SJCRH30 (cell line): ENCODE measurements at regions not wholly inside any gene's neighbourhood (a gene's known extent, or its start where the extent isn't known, plus 50 kb on each side); places are given as distances from the start of the nearest gene placed in this dataset.

ENCODE experiments used
- DNase-seq, 2 experiments: peaks; one replicate each; pipeline ENCODE4 v3.0.0-alpha.2; 2015 to 2020
- H3K27ac ChIP-seq: fragments of 250-450 bp; sonication (Bioruptor Pico); 2 replicates; pipeline ENCODE4 v1.5.1; 2020; ENCODE audit warnings: mild to moderate bottlenecking, moderate library complexity
- H3K27me3 ChIP-seq: fragments of 250-450 bp; sonication (Bioruptor Pico); 2 replicates; pipeline ENCODE4 v1.5.1; 2020; ENCODE audit warnings: mild to moderate bottlenecking, moderate library complexity
- H3K36me3 ChIP-seq: fragments of 250-450 bp; sonication (Bioruptor Pico); 2 replicates; pipeline ENCODE4 v1.5.1; 2020; ENCODE audit warnings: mild to moderate bottlenecking, moderate library complexity
- H3K4me1 ChIP-seq: fragments of 250-450 bp; sonication (Bioruptor Pico); 2 replicates; pipeline ENCODE4 v1.5.1; 2020; ENCODE audit warnings: mild to moderate bottlenecking, moderate library complexity
- H3K4me3 ChIP-seq: fragments of 250-450 bp; sonication (Bioruptor Pico); 2 replicates; pipeline ENCODE4 v1.5.1; 2020; ENCODE audit warnings: mild to moderate bottlenecking, moderate library complexity
- H3K9me3 ChIP-seq: fragments of 250-450 bp; sonication (Bioruptor Pico); replicated peaks from 2 replicates; pipeline ENCODE4 v1.5.1; 2020; ENCODE audit warnings: mild to moderate bottlenecking, moderate library complexity

- H3K27me3 ChIP-seq = no peaks in the 10 kb centered on the region
Measured at GRCh38 chr17:72063262-72063661, 57.6 kb upstream of the SOX9 start.

GRCh38 chr17:72063756-72064450 lies 56.9 kb upstream of the SOX9 start:
- no peak overlapping the region for H3K4me3 ChIP-seq
- DNase-seq = no peak
- H3K27me3 ChIP-seq = no peaks in the 10 kb centered on the region
- H3K27ac ChIP-seq = no peak overlapping the region
- H3K4me1 ChIP-seq = no peaks in the 10 kb centered on the region
- no peaks in the 10 kb centered on the region for H3K36me3 ChIP-seq
- no peaks in the 10 kb centered on the region for H3K9me3 ChIP-seq

More at GRCh38 chr17:72063262-72063661, 57.6 kb upstream of the SOX9 start:
- Histone ChIP-seq H3K27ac (no peak overlapping the region), H3K4me3 (no peak overlapping the region), H3K4me1 (no peaks in the 10 kb centered on the region), H3K9me3 (no peaks in the 10 kb centered on the region), H3K36me3 (no peaks in the 10 kb centered on the region)
- no peak for DNase-seq

GRCh38 chr17:72064606-72065193 lies 56.1 kb upstream of the SOX9 start:
- H3K9me3 ChIP-seq = no peaks in the 10 kb centered on the region
- no peak overlapping the region for H3K27ac ChIP-seq
- DNase-seq = peak in 1 of 2 experiments; percentile 57

GRCh38 chr17:72065556-72065955 lies 55.3 kb upstream of the SOX9 start:
- no peaks in the 10 kb centered on the region for H3K27me3 ChIP-seq
- H3K9me3 ChIP-seq = no peaks in the 10 kb centered on the region
- H3K36me3 ChIP-seq = no peaks in the 10 kb centered on the region
- no peak for DNase-seq
- no peaks in the 10 kb centered on the region for H3K4me1 ChIP-seq
- no peak overlapping the region for H3K4me3 ChIP-seq
- H3K27ac ChIP-seq = no peak overlapping the region

More at GRCh38 chr17:72064606-72065193, 56.1 kb upstream of the SOX9 start:
- no peaks in the 10 kb centered on the region for H3K36me3 ChIP-seq
- H3K4me3 ChIP-seq = no peak overlapping the region
- H3K4me1 ChIP-seq = no peaks in the 10 kb centered on the region
- no peaks in the 10 kb centered on the region for H3K27me3 ChIP-seq

- Histone ChIP-seq H3K9me3 (no peaks in the 10 kb centered on the region), H3K36me3 (no peaks in the 10 kb centered on the region), H3K4me3 (no peak overlapping the region), H3K27ac (no peak overlapping the region), H3K27me3 (no peaks in the 10 kb centered on the region), H3K4me1 (no peaks in the 10 kb centered on the region)
- no peak for DNase-seq
Measured at GRCh38 chr17:72068643-72069042, 52.2 kb upstream of the SOX9 start.

GRCh38 chr17:72069586-72070202 lies 51.1 kb upstream of the SOX9 start:
- no peak for DNase-seq
- Histone ChIP-seq H3K36me3 (no peaks in the 10 kb centered on the region), H3K27me3 (no peaks in the 10 kb centered on the region), H3K27ac (no peak overlapping the region), H3K4me3 (no peak overlapping the region), H3K9me3 (no peaks in the 10 kb centered on the region), H3K4me1 (no peaks in the 10 kb centered on the region)
